VCaP (cell line): ENCODE measurements at regions not wholly inside any gene's neighbourhood (a gene's known extent, or its start where the extent isn't known, plus 50 kb on each side); places are given as distances from the start of the nearest gene placed in this dataset.

ENCODE experiments used
- H3K27ac ChIP-seq: fragments of 450-650 bp; 2 replicates; pipeline ENCODE4 v1.5.1; 2017
- CTCF ChIP-seq: fragments of 450-650 bp; conservative IDR thresholded peaks from 2 replicates; pipeline ENCODE4 v1.5.1; 2017; ENCODE audit warnings: mild to moderate bottlenecking, moderate library complexity

GRCh38 chr6:165985281-165985805 is 182.3 kb downstream of the TBXT start:
- no peak for TF ChIP-seq CTCF
- no peak overlapping the region for H3K27ac ChIP-seq

GRCh38 chr6:165984729-165985275 is 182.8 kb downstream of the TBXT start:
- no peak for TF ChIP-seq CTCF
- no peak overlapping the region for H3K27ac ChIP-seq

- TF ChIP-seq CTCF: no peak
- H3K27ac ChIP-seq: no peak overlapping the region
Measured at GRCh38 chr6:165983112-165984072, 184.3 kb downstream of the TBXT start.

- no peak for TF ChIP-seq CTCF
- no peak overlapping the region for H3K27ac ChIP-seq
Measured at GRCh38 chr6:165978476-165978875, 189.2 kb downstream of the TBXT start.

GRCh38 chr6:165976684-165977083 is 191.0 kb downstream of the TBXT start:
- no peak overlapping the region for H3K27ac ChIP-seq
- no peak for TF ChIP-seq CTCF

GRCh38 chr6:165974817-165975216 is 192.8 kb downstream of the TBXT start:
- no peak for TF ChIP-seq CTCF

GRCh38 chr6:165973473-165973872 is 194.2 kb downstream of the TBXT start:
- no peak overlapping the region for H3K27ac ChIP-seq

More at GRCh38 chr6:165974817-165975216, 192.8 kb downstream of the TBXT start:
- no peak overlapping the region for H3K27ac ChIP-seq

More at GRCh38 chr6:165973473-165973872, 194.2 kb downstream of the TBXT start:
- TF ChIP-seq CTCF: no peak
